ENCODE measurements at regions not wholly inside any gene's neighbourhood (a gene's known extent, or its start where the extent isn't known, plus 50 kb on each side); places are given as distances from the start of the nearest gene placed in this dataset.

DNA sequence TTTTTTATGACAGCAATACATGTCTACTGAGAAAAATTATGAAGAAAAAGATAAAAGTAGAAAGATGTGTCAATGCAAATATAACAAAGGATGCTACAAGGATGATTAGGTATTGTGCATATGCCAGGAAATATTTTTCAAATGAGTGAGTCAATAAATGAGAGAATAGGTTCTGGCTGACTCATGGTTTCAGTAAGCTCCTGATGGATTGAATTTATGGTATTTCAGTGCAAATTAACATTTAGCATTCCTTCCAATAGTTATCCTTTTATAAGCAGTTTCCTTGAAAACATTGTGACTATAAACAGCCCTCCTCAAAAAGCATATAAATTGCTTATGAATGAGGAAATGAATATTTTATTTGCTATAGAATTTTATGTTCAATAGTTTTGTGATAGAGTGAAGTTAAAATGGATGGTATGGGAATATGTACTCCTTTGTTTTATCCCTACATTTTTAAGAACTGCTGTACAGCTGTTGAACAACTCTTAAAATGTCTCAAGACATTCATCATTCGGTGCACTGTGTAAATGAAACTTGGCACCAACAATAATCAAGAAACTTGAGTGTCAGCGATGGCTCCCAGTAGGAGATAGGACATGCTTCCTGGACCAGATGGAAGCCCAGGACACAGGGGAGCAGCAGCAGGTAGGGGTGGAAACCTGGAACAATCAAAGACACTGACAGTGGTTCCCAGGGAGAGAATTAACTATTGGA is 144.7 kb downstream of the PMAIP1 start:
- TF ChIP-seq, protein P1, sequence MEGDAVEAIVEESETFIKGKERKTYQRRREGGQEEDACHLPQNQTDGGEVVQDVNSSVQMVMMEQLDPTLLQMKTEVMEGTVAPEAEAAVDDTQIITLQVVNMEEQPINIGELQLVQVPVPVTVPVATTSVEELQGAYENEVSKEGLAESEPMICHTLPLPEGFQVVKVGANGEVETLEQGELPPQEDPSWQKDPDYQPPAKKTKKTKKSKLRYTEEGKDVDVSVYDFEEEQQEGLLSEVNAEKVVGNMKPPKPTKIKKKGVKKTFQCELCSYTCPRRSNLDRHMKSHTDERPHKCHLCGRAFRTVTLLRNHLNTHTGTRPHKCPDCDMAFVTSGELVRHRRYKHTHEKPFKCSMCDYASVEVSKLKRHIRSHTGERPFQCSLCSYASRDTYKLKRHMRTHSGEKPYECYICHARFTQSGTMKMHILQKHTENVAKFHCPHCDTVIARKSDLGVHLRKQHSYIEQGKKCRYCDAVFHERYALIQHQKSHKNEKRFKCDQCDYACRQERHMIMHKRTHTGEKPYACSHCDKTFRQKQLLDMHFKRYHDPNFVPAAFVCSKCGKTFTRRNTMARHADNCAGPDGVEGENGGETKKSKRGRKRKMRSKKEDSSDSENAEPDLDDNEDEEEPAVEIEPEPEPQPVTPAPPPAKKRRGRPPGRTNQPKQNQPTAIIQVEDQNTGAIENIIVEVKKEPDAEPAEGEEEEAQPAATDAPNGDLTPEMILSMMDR (IDR thresholded peaks at IDR 0.05): no peak
- TF ChIP-seq EZH2phosphoT487 (IDR thresholded peaks at IDR 0.05) (no peak), EZH2 (IDR thresholded peaks at IDR 0.05) (no peak)
